Neural cell (in vitro differentiated cells): ENCODE measurements at regions not wholly inside any gene's neighbourhood (a gene's known extent, or its start where the extent isn't known, plus 50 kb on each side); places are given as distances from the start of the nearest gene placed in this dataset.

Source experiments
- H2AFZ ChIP-seq: fragments of 200-600, 300-800 bp; sonication (generic), shearing (Covaris generic); 2 replicates; pipeline ENCODE4 v1.6.0; 2014; ENCODE audit warnings: low read depth, mild to moderate bottlenecking, antibody characterized with exemption, low read length, moderate library complexity
- H3F3A ChIP-seq: fragments of 200-600 bp; shearing (Covaris generic); 2 replicates; pipeline ENCODE4 v1.6.1; 2016; ENCODE audit warnings: mild to moderate bottlenecking, moderate library complexity, mixed read lengths, antibody characterized with exemption, low read length; ENCODE audit not compliant: insufficient read depth, poor library complexity, severe bottlenecking
- H3K27ac ChIP-seq: fragments of 200-600, 300-800 bp; sonication (generic), shearing (Covaris generic); 2 replicates; pipeline ENCODE4 v1.5.1; 2014; ENCODE audit warnings: mild to moderate bottlenecking, low read length, moderate library complexity
- H3K27me3 ChIP-seq: fragments of 300-800, 200-600 bp; sonication (generic), shearing (Covaris generic); 2 replicates; pipeline ENCODE4 v1.6.0; 2014; ENCODE audit warnings: mild to moderate bottlenecking, low read depth, low read length, moderate library complexity; ENCODE audit not compliant: insufficient read depth
- H3K36me3 ChIP-seq: fragments of 300-800, 200-600 bp; sonication (generic), shearing (Covaris generic); 2 replicates; pipeline ENCODE4 v1.5.1; 2014; ENCODE audit warnings: mild to moderate bottlenecking, antibody characterized with exemption, low read length, moderate library complexity; ENCODE audit not compliant: insufficient read depth
- H3K4me2 ChIP-seq: fragments of 300-800, 200-600 bp; sonication (generic), shearing (Covaris generic); 2 replicates; pipeline ENCODE4 v1.6.0; 2014; ENCODE audit warnings: mild to moderate bottlenecking, low read length
- H3K4me3 ChIP-seq: fragments of 300-800, 200-600 bp; sonication (generic), shearing (Covaris generic); 2 replicates; pipeline ENCODE4 v1.5.1; 2014; ENCODE audit warnings: mild to moderate bottlenecking, low read length, moderate library complexity
- H3K79me2 ChIP-seq: fragments of 200-600 bp; shearing (Covaris generic); replicated peaks from 2 replicates; pipeline ENCODE4 v1.6.0; 2014; ENCODE audit warnings: mild to moderate bottlenecking, low read length, moderate library complexity; ENCODE audit not compliant: insufficient read depth
- H3K9ac ChIP-seq: fragments of 300-800, 200-600 bp; sonication (generic), shearing (Covaris generic); 2 replicates; pipeline ENCODE4 v1.6.1; 2016; ENCODE audit warnings: mild to moderate bottlenecking, low read length, mixed read lengths
- H3K9me2 ChIP-seq: fragments of 200-600 bp; shearing (Covaris generic); 2 replicates; pipeline ENCODE4 v1.6.1; 2016; ENCODE audit warnings: mild to moderate bottlenecking, low read length, mixed read lengths; ENCODE audit not compliant: insufficient read depth
- H3K9me3 ChIP-seq: fragments of 200-600, 300-800 bp; sonication (generic), shearing (Covaris generic); 2 replicates; pipeline ENCODE4 v1.6.1; 2016; ENCODE audit warnings: mild to moderate bottlenecking, mixed run types, low read length, moderate library complexity, mixed read lengths
- H4K20me1 ChIP-seq: fragments of 200-600 bp; shearing (Covaris generic); 2 replicates; pipeline ENCODE4 v1.6.1; 2016; ENCODE audit warnings: mild to moderate bottlenecking, mixed run types; ENCODE audit not compliant: insufficient read depth
- CTCF ChIP-seq: fragments of 450-650 bp; IDR thresholded peaks from 2 replicates; pipeline ENCODE4 v1.5.1; 2014; ENCODE audit warnings: antibody characterized with exemption, mild to moderate bottlenecking, moderate library complexity; ENCODE audit not compliant: poor library complexity, severe bottlenecking
- EP300 ChIP-seq: fragments of 450-650 bp; conservative IDR thresholded peaks from 2 replicates; pipeline ENCODE4 v1.6.1; 2014; ENCODE audit warnings: antibody characterized with exemption, mild to moderate bottlenecking, moderate library complexity; ENCODE audit not compliant: poor library complexity, severe bottlenecking
- EZH2 ChIP-seq: fragments of 200-600, 300-800 bp; shearing (Covaris generic), sonication (generic); IDR thresholded peaks from 2 replicates; pipeline ENCODE4 v1.6.1; 2014; ENCODE audit warnings: antibody characterized with exemption, low read length, borderline replicate concordance, mild to moderate bottlenecking; ENCODE audit not compliant: insufficient read depth, poor library complexity, severe bottlenecking
- MXI1 ChIP-seq: fragments of 450-650 bp; conservative IDR thresholded peaks from 2 replicates; pipeline ENCODE4 v1.6.1; 2014; ENCODE audit warnings: antibody characterized with exemption, mild to moderate bottlenecking; ENCODE audit not compliant: poor library complexity, severe bottlenecking
- POLR2AphosphoS5 ChIP-seq: IDR thresholded peaks from 2 replicates; pipeline ENCODE4 v1.6.1; 2012
- RAD21 ChIP-seq: fragments of 450-650 bp; conservative IDR thresholded peaks from 2 replicates; pipeline ENCODE4 v1.6.1; 2014; ENCODE audit warnings: antibody characterized with exemption, mild to moderate bottlenecking, moderate library complexity
- REST ChIP-seq: IDR thresholded peaks from 2 replicates; pipeline ENCODE4 v1.6.1; 2012; ENCODE audit warnings: borderline replicate concordance
- SMC3 ChIP-seq: fragments of 450-650 bp; conservative IDR thresholded peaks from 2 replicates; pipeline ENCODE4 v1.6.1; 2014; ENCODE audit warnings: antibody characterized with exemption, mild to moderate bottlenecking, moderate library complexity; ENCODE audit not compliant: poor library complexity
- TAF1 ChIP-seq: IDR thresholded peaks from 2 replicates; pipeline ENCODE4 v1.6.1; 2012; ENCODE audit warnings: low read depth

GRCh38 chr2:157933160-157933920 lies 57.2 kb upstream of the ACVR1 start:
- H3K4me3 ChIP-seq = no peak overlapping the region
- H3K79me2 ChIP-seq = no peaks in the 10 kb centered on the region
- no peaks in the 10 kb centered on the region for H3K36me3 ChIP-seq
- no peaks in the 10 kb centered on the region for H4K20me1 ChIP-seq
- H3K9ac ChIP-seq = no peak overlapping the region
- no peak overlapping the region for H2AFZ ChIP-seq
- H3K4me2 ChIP-seq = no peak overlapping the region
- peaks cover 8% of the 10 kb centered on the region for H3K9me3 ChIP-seq
- H3K27me3 ChIP-seq = peaks cover 82% of the 10 kb centered on the region
- no peak overlapping the region for H3K27ac ChIP-seq
- no peaks in the 10 kb centered on the region for H3F3A ChIP-seq
- H3K9me2 ChIP-seq = no peaks in the 10 kb centered on the region
- TF ChIP-seq EP300 = no peak
- no peak for TF ChIP-seq SMC3
- TF ChIP-seq EZH2 = no peak
- no peak for TF ChIP-seq CTCF
- no peak for TF ChIP-seq REST
- TF ChIP-seq MXI1 = no peak
- no peak for TF ChIP-seq POLR2AphosphoS5
- no peak for TF ChIP-seq RAD21
- TF ChIP-seq TAF1 = no peak

- H3K4me3 ChIP-seq = no peak overlapping the region
- H3K9me3 ChIP-seq = peaks cover 8% of the 10 kb centered on the region
- no peaks in the 10 kb centered on the region for H3K36me3 ChIP-seq
- peaks cover 84% of the 10 kb centered on the region for H3K27me3 ChIP-seq
- no peak overlapping the region for H3K27ac ChIP-seq
- no peak overlapping the region for H2AFZ ChIP-seq
- no peak overlapping the region for H3K4me2 ChIP-seq
- H4K20me1 ChIP-seq = no peaks in the 10 kb centered on the region
- H3K79me2 ChIP-seq = no peaks in the 10 kb centered on the region
- no peak overlapping the region for H3K9ac ChIP-seq
- no peaks in the 10 kb centered on the region for H3F3A ChIP-seq
- TF ChIP-seq RAD21 = no peak
- H3K9me2 ChIP-seq = no peaks in the 10 kb centered on the region
Measured at GRCh38 chr2:157932480-157933159, 56.5 kb upstream of the ACVR1 start.
